CD14-positive monocyte (primary cell): ENCODE measurements at regions not wholly inside any gene's neighbourhood (a gene's known extent, or its start where the extent isn't known, plus 50 kb on each side); places are given as distances from the start of the nearest gene placed in this dataset.

Experiments used
- DNase-seq, 3 donors: peaks; one replicate each; pipeline ENCODE4 v3.0.0-alpha.2; 2011 to 2022
- H2AFZ ChIP-seq: 2 replicates; pipeline ENCODE4 v1.6.0; 2012; ENCODE audit warnings: mild to moderate bottlenecking, low read depth, low read length, inconsistent platforms; ENCODE audit not compliant: insufficient read depth, poor library complexity, severe bottlenecking
- H3K27ac ChIP-seq, 2 donors: 1 replicate in 1 of 2; 2 replicates in 1 of 2; pipeline ENCODE4 v1.5.1; 2012 to 2013; ENCODE audit warnings: low read length in 2 of 2, control low read depth in 1 of 2, inconsistent platforms in 1 of 2, low read depth in 1 of 2, mild to moderate bottlenecking in 1 of 2
- H3K27me3 ChIP-seq, 2 donors: one replicate each; pipeline versions ENCODE4 v1.6.0 to v1.6.1; 2011 to 2013; ENCODE audit warnings: low read length in 2 of 2; ENCODE audit not compliant: control insufficient read depth in 2 of 2, insufficient read depth in 2 of 2
- H3K36me3 ChIP-seq, 2 donors: replicated peaks in 1 of 2; 1 replicate in 1 of 2; 2 replicates in 1 of 2; pipeline versions ENCODE4 v1.5.1 to v1.6.1; 2012 to 2013; ENCODE audit warnings: low read length in 2 of 2, control low read depth in 1 of 2, inconsistent platforms in 1 of 2, mild to moderate bottlenecking in 1 of 2; ENCODE audit not compliant: insufficient read depth in 2 of 2, control insufficient read depth in 1 of 2
- H3K4me1 ChIP-seq, 2 donors: 1 replicate in 1 of 2; 2 replicates in 1 of 2; pipeline versions ENCODE4 v1.5.1 to v1.6.1; 2012 to 2013; ENCODE audit warnings: low read length in 2 of 2, control low read depth in 1 of 2, inconsistent platforms in 1 of 2, mild to moderate bottlenecking in 1 of 2, moderate library complexity in 1 of 2; ENCODE audit not compliant: insufficient read depth in 2 of 2, control insufficient read depth in 1 of 2
- H3K4me2 ChIP-seq: replicated peaks from 2 replicates; pipeline ENCODE3; 2012; ENCODE audit warnings: low read length, moderate library complexity, mild to moderate bottlenecking; ENCODE audit not compliant: poor library complexity, severe bottlenecking; ENCODE audit errors: extremely low read depth
- H3K4me3 ChIP-seq, 3 experiments: fragments of 200-600 bp in 1 of 3; sonication (generic) in 1 of 3; replicated peaks in 1 of 3; 1 replicate in 2 of 3; 2 replicates in 1 of 3; pipeline ENCODE4 v1.5.1; 2011 to 2013; ENCODE audit warnings: low read length in 3 of 3, mild to moderate bottlenecking in 3 of 3, control low read depth in 2 of 3, low read depth in 2 of 3, inconsistent platforms in 1 of 3, moderate library complexity in 1 of 3
- H3K79me2 ChIP-seq: 2 replicates; pipeline ENCODE4 v1.6.0; 2012; ENCODE audit warnings: mild to moderate bottlenecking, control low read depth, inconsistent platforms, low read length, moderate library complexity; ENCODE audit not compliant: insufficient read depth
- H3K9ac ChIP-seq: 2 replicates; pipeline ENCODE4 v1.6.0; 2017; ENCODE audit warnings: low read length, mild to moderate bottlenecking; ENCODE audit not compliant: insufficient read depth, poor library complexity, severe bottlenecking
- H3K9me3 ChIP-seq, 2 donors: replicated peaks in 1 of 2; 1 replicate in 1 of 2; 2 replicates in 1 of 2; pipeline versions ENCODE4 v1.5.1 to v1.6.1; 2012 to 2013; ENCODE audit warnings: low read length in 2 of 2, control low read depth in 1 of 2; ENCODE audit not compliant: control insufficient read depth in 1 of 2, insufficient read depth in 1 of 2
- H4K20me1 ChIP-seq: 2 replicates; pipeline ENCODE4 v1.6.0; 2012; ENCODE audit warnings: mild to moderate bottlenecking, low read length, control low read depth, moderate library complexity; ENCODE audit not compliant: insufficient read depth
- H3K27ac Mint-ChIP-seq, 7 donors: one replicate each; pipeline ENCODE4 v1.8.0; 2020; ENCODE audit warnings: mild to moderate bottlenecking in 7 of 7, mixed read lengths in 7 of 7, moderate library complexity in 6 of 7, inconsistent platforms in 2 of 7
- H3K27me3 Mint-ChIP-seq, 3 donors: one replicate each; pipeline ENCODE4 v1.8.0; 2021 to 2022; ENCODE audit warnings: low read depth in 3 of 3, mild to moderate bottlenecking in 3 of 3, mixed read lengths in 3 of 3, moderate library complexity in 3 of 3, inconsistent platforms in 1 of 3
- H3K36me3 Mint-ChIP-seq, 2 donors: one replicate each; pipeline ENCODE4 v1.8.0; 2020; ENCODE audit warnings: mixed read lengths in 2 of 2, inconsistent platforms in 1 of 2, mild to moderate bottlenecking in 1 of 2
- H3K4me1 Mint-ChIP-seq: one replicate; pipeline ENCODE4 v1.8.0; 2020; ENCODE audit warnings: mild to moderate bottlenecking, mixed read lengths
- H3K4me3 Mint-ChIP-seq, 2 donors: one replicate each; pipeline ENCODE4 v1.8.0; 2020; ENCODE audit warnings: mild to moderate bottlenecking in 2 of 2, mixed read lengths in 2 of 2, moderate library complexity in 1 of 2
- H3K9me3 Mint-ChIP-seq, 7 donors: one replicate each; pipeline ENCODE4 v1.8.0; 2020 to 2022; ENCODE audit warnings: mixed read lengths in 7 of 7, mild to moderate bottlenecking in 6 of 7, moderate library complexity in 6 of 7, inconsistent platforms in 2 of 7
- WGBS: methylation state at CpG from one replicate; pipeline ENCODE4 v1.1.5; 2013; ENCODE audit warnings: missing lambda C conversion rate; ENCODE audit not compliant: insufficient coverage; 5-methylcytosine and 5-hydroxymethylcytosine counted together
- intact Hi-C, 2 donors: fragments of 100-400 bp; cut with micrococcal nuclease; formaldehyde crosslinking; loops; one replicate each; pipeline versions ENCODE4 v1.15.0 to v1.15.1; 2023
- TF ChIP-seq, protein P1 (sequence below): fragments of 200-600 bp; IDR thresholded peaks from one replicate; pipeline ENCODE4 v1.8.0; 2022; ENCODE audit warnings: antibody characterized with exemption, mild to moderate bottlenecking

GRCh38 chr4:127126718-127127117 is 506.0 kb upstream of the INTU start:
- H3K4me3 Mint-ChIP-seq, result no peak overlapping the region
- no peak overlapping the region for H3K4me3 ChIP-seq
- H4K20me1 ChIP-seq, result no peaks in the 10 kb centered on the region
- no peak overlapping the region for H3K9ac ChIP-seq
- peaks cover 0 to 3% of the 10 kb centered on the region in 2 donors for H3K9me3 ChIP-seq
- H2AFZ ChIP-seq, result no peak overlapping the region
- TF ChIP-seq, protein P1, sequence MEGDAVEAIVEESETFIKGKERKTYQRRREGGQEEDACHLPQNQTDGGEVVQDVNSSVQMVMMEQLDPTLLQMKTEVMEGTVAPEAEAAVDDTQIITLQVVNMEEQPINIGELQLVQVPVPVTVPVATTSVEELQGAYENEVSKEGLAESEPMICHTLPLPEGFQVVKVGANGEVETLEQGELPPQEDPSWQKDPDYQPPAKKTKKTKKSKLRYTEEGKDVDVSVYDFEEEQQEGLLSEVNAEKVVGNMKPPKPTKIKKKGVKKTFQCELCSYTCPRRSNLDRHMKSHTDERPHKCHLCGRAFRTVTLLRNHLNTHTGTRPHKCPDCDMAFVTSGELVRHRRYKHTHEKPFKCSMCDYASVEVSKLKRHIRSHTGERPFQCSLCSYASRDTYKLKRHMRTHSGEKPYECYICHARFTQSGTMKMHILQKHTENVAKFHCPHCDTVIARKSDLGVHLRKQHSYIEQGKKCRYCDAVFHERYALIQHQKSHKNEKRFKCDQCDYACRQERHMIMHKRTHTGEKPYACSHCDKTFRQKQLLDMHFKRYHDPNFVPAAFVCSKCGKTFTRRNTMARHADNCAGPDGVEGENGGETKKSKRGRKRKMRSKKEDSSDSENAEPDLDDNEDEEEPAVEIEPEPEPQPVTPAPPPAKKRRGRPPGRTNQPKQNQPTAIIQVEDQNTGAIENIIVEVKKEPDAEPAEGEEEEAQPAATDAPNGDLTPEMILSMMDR, result no peak
- H3K27me3 Mint-ChIP-seq, result no peaks in the 10 kb centered on the region
- no peaks in the 10 kb centered on the region for H3K4me1 Mint-ChIP-seq
- H3K9me3 Mint-ChIP-seq, result peaks cover 1 to 9% (median 2%) of the 10 kb centered on the region in 7 donors
- no peak for DNase-seq
- no peak overlapping the region for H3K27ac Mint-ChIP-seq
- no CpG with 5 or more reads among the region's 1 CpG for WGBS
- intact Hi-C loops, result no loop called here
- no peak overlapping the region for H3K4me2 ChIP-seq
- no peak overlapping the region for H3K27ac ChIP-seq
- H3K36me3 Mint-ChIP-seq, result no peaks in the 10 kb centered on the region
- no peaks in the 10 kb centered on the region for H3K36me3 ChIP-seq
- no peaks in the 10 kb centered on the region for H3K4me1 ChIP-seq
- no peaks in the 10 kb centered on the region for H3K27me3 ChIP-seq
- H3K79me2 ChIP-seq, result no peaks in the 10 kb centered on the region

DNA sequence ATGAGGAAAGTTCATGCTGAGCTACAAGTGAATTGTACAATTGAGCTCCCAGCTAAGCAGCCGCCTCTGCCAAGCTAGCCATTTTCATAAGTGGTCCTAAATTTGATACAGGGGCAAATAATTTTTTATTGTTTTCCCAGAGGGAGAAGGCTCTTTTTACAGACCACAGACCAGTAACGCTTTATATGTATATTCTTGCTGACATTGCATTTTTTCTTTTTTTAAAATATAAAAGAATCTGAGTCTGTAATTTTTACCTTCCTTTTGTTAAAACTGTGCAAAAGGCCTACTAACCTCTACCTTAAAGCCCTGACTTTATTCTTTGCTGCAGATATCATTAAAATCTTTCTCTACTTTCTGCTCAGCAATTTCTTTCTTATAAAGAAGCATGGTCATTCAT is 501.2 kb upstream of the INTU start:
- no peaks in the 10 kb centered on the region for H3K27me3 ChIP-seq
- H3K27ac Mint-ChIP-seq, result no peak overlapping the region
- no peaks in the 10 kb centered on the region for H4K20me1 ChIP-seq
- no peak overlapping the region for H3K4me2 ChIP-seq
- no peak overlapping the region for H3K27ac ChIP-seq
- H2AFZ ChIP-seq, result no peak overlapping the region
- DNase-seq, result no peak
- H3K27me3 Mint-ChIP-seq, result no peaks in the 10 kb centered on the region
- H3K4me1 ChIP-seq, result no peaks in the 10 kb centered on the region
- H3K36me3 Mint-ChIP-seq, result no peaks in the 10 kb centered on the region
- H3K4me1 Mint-ChIP-seq, result no peaks in the 10 kb centered on the region
- no peak overlapping the region for H3K4me3 Mint-ChIP-seq
- no peaks in the 10 kb centered on the region for H3K79me2 ChIP-seq
- H3K9ac ChIP-seq, result no peak overlapping the region
- no peak overlapping the region for H3K4me3 ChIP-seq
- H3K9me3 ChIP-seq, result no peaks in the 10 kb centered on the region
- WGBS, result no CpG with 5 or more reads among the region's 2 CpGs
- H3K9me3 Mint-ChIP-seq, result peaks cover 0 to 7% (median under 1%) of the 10 kb centered on the region in 7 donors
- intact Hi-C loops, result no loop called here
- no peaks in the 10 kb centered on the region for H3K36me3 ChIP-seq
- TF ChIP-seq, protein P1, result no peak
